ENCODE measurements at regions not wholly inside any gene's neighbourhood (a gene's known extent, or its start where the extent isn't known, plus 50 kb on each side); places are given as distances from the start of the nearest gene placed in this dataset.

- no peaks in the 10 kb centered on the region for H3K36me3 Mint-ChIP-seq
- H3K9ac ChIP-seq (ENCODE audit: insufficient read depth, low read length, poor library complexity, severe bottlenecking): no peak overlapping the region
- no peaks in the 10 kb centered on the region for H3K27me3 ChIP-seq (ENCODE audit: control insufficient read depth in 2 of 2, insufficient read depth in 2 of 2, low read length in 2 of 2)
- H3K79me2 ChIP-seq (ENCODE audit: insufficient read depth, low read length): no peaks in the 10 kb centered on the region
- H3K4me1 Mint-ChIP-seq: no peaks in the 10 kb centered on the region
- no peak overlapping the region for H3K4me3 Mint-ChIP-seq
- no peak overlapping the region for H2AFZ ChIP-seq (ENCODE audit: insufficient read depth, low read depth, low read length, poor library complexity, severe bottlenecking)
- no peak for DNase-seq
- H3K27ac Mint-ChIP-seq: no peak overlapping the region
- WGBS (ENCODE audit: insufficient coverage): 97% methylated on average over 2 of the region's 2 CpGs
- no peak for TF ChIP-seq CTCF (IDR thresholded peaks at IDR 0.05)
- H3K27ac ChIP-seq (ENCODE audit: low read depth in 1 of 2, low read length in 2 of 2): no peak overlapping the region
- no peak overlapping the region for H3K4me2 ChIP-seq (replicated peaks; ENCODE audit: extremely low read depth, low read length, poor library complexity, severe bottlenecking)
- intact Hi-C loops (cut with micrococcal nuclease): no loop called here
- peaks cover 3% of the 10 kb centered on the region in 3 donors for H3K27me3 Mint-ChIP-seq (ENCODE audit: low read depth in 3 of 3)
- no peaks in the 10 kb centered on the region for H4K20me1 ChIP-seq (ENCODE audit: insufficient read depth, low read length)
- no peaks in the 10 kb centered on the region for H3K4me1 ChIP-seq (ENCODE audit: control insufficient read depth in 1 of 2, insufficient read depth in 2 of 2, low read length in 2 of 2)
- H3K4me3 ChIP-seq (replicated peaks in 1 of 3; ENCODE audit: low read depth in 2 of 3, low read length in 3 of 3): no peak overlapping the region
- H3K36me3 ChIP-seq (replicated peaks in 1 of 2; ENCODE audit: control insufficient read depth in 1 of 2, insufficient read depth in 2 of 2, low read length in 2 of 2): no peaks in the 10 kb centered on the region
- H3K9me3 Mint-ChIP-seq: peaks cover 0 to 5% (median 1%) of the 10 kb centered on the region in 7 donors
- no peaks in the 10 kb centered on the region for H3K9me3 ChIP-seq (replicated peaks in 1 of 2; ENCODE audit: control insufficient read depth in 1 of 2, insufficient read depth in 1 of 2, low read length in 2 of 2)
These were observed 183.2 kb upstream of the MYLIP start for GRCh38 chr6:15945593-15946159.

GRCh38 chr6:15943423-15943822, 185.5 kb upstream of the MYLIP start:
- TF ChIP-seq CTCF (IDR thresholded peaks at IDR 0.05): no peak
- Mint-ChIP-seq H3K4me3 (no peak overlapping the region), H3K9me3 (peaks cover under 1 to 9% (median 4%) of the 10 kb centered on the region in 7 donors), H3K4me1 (no peaks in the 10 kb centered on the region), H3K27ac (no peak overlapping the region), H3K36me3 (peaks cover 0 to 2% of the 10 kb centered on the region in 2 donors), H3K27me3 (ENCODE audit: low read depth in 3 of 3) (peaks cover 3 to 4% (median 3%) of the 10 kb centered on the region in 3 donors)
- Histone ChIP-seq H3K4me1 (ENCODE audit: control insufficient read depth in 1 of 2, insufficient read depth in 2 of 2, low read length in 2 of 2) (no peaks in the 10 kb centered on the region), H3K79me2 (ENCODE audit: insufficient read depth, low read length) (no peaks in the 10 kb centered on the region), H3K4me2 (replicated peaks; ENCODE audit: extremely low read depth, low read length, poor library complexity, severe bottlenecking) (no peak overlapping the region), H3K9me3 (replicated peaks in 1 of 2; ENCODE audit: control insufficient read depth in 1 of 2, insufficient read depth in 1 of 2, low read length in 2 of 2) (no peaks in the 10 kb centered on the region), H3K27ac (ENCODE audit: low read depth in 1 of 2, low read length in 2 of 2) (no peak overlapping the region), H3K27me3 (ENCODE audit: control insufficient read depth in 2 of 2, insufficient read depth in 2 of 2, low read length in 2 of 2) (no peaks in the 10 kb centered on the region), H3K36me3 (replicated peaks in 1 of 2; ENCODE audit: control insufficient read depth in 1 of 2, insufficient read depth in 2 of 2, low read length in 2 of 2) (no peaks in the 10 kb centered on the region), H3K9ac (ENCODE audit: insufficient read depth, low read length, poor library complexity, severe bottlenecking) (no peak overlapping the region), H4K20me1 (ENCODE audit: insufficient read depth, low read length) (no peaks in the 10 kb centered on the region), H3K4me3 (replicated peaks in 1 of 3; ENCODE audit: low read depth in 2 of 3, low read length in 3 of 3) (no peak overlapping the region), H2AFZ (ENCODE audit: insufficient read depth, low read depth, low read length, poor library complexity, severe bottlenecking) (no peak overlapping the region)
- intact Hi-C loops (cut with micrococcal nuclease): no loop called here
- WGBS (ENCODE audit: insufficient coverage): no CpG with 5 or more reads among the region's 4 CpGs
- no peak for DNase-seq

Measured in CD14-positive monocyte (primary cell).